GM18870 (cell line): ENCODE measurements at regions not wholly inside any gene's neighbourhood (a gene's known extent, or its start where the extent isn't known, plus 50 kb on each side); places are given as distances from the start of the nearest gene placed in this dataset.

ENCODE experiments used
- ATAC-seq: cut with Tn5 transposase; IDR thresholded peaks from one replicate; pipeline ENCODE4 v1.9.1; 2021; ENCODE audit warnings: moderate library complexity; ENCODE audit not compliant: unreplicated experiment

DNA sequence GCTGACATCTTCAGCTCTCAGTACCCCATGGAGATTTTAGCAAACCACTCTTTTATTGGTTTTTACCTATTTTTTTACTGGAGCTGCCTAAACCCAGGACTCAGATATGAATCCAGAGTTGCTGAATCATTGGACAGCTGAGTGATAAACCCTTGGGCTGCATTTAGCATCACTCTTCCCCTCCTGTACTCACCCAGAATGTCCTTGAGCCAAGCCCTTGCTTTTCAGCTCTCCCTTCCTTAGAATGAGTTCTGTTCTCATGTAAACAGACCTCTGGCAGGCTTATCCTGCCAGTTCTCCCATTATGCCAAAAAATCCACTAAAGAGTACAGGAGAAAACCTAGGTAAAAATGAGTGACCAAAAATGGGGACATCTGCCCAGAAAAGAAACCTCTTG is 200.1 kb upstream of the POU2AF2 start:
- no peak for ATAC-seq

DNA sequence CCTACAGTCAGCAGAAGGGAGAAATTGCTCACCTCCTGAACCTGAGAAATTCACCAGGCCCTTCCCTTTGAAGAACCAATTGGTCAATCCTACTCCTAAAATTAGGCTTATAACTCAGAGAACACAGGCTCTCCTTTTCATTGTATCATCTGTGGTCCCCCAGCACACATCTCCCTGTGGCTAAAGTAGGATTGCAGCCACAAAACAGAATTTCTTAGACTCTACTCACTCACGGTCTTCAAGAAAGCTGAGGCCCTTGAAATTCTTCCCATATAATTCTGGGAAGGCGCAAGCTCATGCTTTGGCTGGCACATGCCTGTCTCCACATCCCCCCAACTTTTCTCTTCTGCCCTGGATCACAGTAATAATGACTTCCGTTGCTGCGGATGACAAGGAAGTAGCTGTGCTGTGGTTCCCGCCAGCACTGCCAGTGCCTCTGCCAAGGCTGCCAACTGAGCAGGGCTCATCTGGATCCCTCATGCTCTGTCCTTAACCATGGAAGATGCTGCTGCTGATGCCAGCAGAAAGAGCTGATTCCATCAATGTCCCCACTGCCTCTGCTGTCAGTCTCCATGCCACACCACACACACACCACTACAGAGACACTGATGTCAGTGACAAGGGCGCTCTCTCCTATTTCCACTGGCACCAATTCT is 200.6 kb upstream of the POU2AF2 start:
- no peak for ATAC-seq

DNA sequence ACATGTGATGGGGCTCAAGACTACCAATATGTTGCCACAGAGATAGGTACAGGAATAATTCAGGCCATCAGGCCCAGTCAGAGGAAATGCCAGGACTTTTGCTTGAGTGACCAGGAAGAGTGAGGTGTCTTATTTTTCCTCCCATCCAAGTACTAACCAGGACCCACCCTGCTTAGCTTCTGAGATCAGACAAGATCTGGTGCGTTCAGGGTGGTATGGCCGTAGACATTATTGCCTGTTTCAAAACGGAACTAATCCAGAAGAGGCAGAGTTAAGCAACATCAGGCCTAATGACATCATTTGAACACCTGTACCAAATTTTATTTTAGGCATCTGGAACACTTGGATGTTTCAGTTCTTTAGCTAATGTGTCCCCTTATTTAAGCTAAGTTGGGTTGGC is 205.5 kb upstream of the POU2AF2 start:
- no peak for ATAC-seq

DNA sequence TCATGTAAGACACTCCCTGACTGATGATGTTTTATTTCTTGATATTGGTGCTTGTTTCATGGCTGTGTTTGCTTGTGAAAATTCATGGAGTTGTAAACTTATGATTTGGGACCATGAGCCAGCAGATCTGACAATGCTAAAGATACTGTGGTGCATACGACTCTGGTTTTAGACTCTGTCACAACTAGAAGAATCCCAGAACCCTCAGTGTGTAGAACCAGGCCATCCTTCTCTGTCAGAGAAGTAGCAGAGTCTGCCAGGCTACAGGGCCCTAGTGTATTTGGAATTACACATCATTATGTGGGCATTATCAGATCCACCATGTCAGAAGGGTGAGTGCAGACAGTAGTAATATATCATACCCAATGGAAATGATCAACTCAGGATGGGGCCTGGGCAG is 209.8 kb upstream of the POU2AF2 start:
- no peak for ATAC-seq

DNA sequence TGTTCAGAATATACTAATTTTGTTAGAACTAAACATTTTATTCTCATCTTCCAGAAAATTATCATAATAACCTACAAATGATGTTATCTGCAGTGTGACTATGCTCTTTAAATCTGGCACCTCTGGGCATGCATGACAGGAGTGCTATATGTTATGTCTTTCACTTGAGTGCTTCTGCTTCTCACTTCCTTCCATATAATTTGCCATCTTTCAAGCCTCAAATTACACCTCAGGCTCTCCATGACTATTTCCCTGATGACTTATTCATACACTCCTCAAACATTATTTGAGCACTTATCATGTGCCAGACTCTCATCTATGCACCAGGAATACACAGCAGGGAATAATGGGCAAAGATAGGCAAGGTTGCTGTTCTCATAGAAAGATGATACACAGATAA is 219.3 kb upstream of the POU2AF2 start:
- ATAC-seq = no peak

DNA sequence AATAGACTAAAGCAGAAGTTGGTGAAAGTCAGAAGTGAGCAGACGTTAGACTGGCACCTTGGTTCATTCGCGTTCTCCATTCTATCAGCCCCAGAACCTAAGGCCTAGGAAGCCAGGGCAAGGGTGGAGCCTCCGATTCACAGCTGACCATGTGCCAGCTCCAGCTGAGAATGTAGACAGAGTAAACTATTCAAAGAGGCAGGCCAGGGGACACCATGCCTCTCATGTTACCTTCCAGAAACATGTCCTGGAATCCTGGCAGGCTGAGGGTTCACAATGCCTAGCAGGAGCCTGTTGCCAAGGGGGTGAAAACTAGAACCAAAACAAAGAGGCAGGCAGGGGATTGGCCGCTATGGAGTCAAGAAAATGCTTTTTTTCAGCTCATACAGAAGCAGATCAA is 224.4 kb upstream of the POU2AF2 start:
- no peak for ATAC-seq

DNA sequence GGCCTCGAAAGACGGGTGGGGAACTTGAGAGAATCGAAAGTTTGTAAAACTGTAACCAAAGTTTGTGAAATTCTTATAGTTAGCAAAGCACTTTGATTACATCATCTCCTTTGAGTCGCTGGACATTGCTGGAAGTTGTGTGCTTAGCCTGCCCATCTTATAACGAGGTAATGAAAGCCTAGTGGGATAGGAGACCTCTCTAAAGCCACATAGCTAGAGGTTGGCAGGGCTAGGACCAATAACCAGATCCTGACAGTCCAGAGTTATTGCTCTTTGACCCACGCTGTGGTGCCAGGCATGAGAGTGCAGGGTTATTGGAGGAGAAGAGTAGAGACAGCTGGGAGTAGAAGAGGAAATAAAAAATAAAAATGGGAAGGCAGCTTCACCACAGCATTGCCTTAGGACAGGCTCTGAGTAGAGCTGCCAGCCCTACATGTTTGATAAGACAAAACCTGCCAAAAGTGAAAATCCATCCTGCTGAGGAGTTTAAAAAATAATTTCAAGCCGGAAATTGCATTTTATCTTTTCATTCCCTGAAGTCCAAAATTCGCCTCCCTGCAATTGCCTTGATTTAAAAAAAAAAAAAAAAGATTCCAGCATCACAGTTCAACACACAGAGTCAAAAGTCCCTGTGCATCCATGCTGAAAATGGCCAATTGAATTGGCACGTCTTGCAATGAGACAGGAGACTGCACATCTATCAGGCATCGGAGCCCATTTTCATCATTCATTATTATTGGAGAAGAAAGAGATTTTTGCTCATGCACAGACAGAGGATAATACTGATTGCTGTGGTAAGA is 225.5 kb upstream of the POU2AF2 start:
- no peak for ATAC-seq

DNA sequence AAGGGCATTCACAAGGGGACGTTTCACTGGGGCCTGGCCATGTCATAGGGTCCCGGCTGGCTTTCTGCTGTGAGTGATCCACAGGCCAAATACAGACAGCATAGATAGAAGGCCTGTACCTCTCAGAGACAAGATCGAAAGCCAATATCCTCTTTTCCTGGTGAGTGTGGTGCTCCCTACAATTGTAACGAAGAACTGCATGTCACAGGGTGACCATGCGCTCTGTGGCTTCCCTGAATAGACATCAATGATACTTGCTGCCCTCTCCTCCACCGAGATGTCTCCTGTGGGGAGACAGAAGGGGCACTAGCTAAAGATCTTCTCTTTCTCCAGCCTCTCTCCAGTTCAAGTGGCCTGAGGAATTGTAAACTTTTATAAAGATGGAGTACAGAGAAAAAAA is 226.1 kb upstream of the POU2AF2 start:
- no peak for ATAC-seq

DNA sequence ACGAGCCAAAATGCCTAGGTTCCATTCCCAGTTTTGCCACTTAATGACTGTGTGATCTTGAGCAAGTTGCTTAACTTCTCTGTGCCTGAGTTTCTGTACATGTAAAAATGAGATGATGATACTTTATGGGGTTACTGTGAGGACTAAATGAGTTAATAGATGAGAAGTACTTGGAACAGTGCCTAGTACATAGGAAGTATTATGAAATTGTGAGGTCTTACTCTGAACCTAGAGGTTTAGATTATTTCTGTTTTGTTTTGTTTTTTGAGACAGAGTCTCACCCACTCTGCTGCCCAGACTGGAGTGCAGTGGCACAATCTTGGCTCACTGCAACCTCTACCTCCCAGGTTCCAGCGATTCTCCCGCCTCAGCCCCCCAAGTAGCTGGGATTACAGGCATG is 227.0 kb upstream of the POU2AF2 start:
- no peak for ATAC-seq

DNA sequence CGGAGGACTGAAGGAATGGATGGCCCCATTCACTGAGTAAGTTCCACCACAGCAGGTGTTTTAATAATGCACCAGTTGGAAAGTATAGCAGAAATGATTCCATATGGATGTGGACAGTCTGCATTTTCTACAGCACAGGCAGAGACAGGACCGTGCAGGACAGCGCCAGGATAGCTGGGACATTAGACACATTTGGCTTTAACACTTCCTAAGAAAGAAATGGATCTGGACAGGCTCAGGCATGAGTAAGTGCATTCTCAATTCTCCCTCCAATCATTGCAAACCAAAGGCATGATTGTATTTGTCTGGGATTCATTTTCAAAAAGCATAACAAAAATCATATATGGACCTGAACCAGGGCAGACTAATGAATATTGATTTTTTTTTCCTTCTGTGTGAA is 233.0 kb upstream of the POU2AF2 start:
- no peak for ATAC-seq

DNA sequence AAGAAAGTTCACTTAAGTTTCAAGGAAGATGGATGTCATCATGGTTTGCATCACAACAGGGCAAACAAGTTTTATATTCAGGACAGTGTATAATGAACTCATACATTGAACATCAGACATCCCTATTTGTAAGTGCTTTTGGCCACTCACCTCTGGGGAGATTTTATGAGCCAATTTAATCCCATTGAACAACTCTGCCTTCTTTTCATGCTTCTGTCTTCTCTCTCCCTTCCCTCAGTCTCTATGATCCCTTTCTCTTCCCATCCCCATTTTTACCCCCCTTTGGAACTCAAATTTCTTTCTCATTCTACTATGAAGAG is 234.3 kb upstream of the POU2AF2 start:
- no peak for ATAC-seq

DNA sequence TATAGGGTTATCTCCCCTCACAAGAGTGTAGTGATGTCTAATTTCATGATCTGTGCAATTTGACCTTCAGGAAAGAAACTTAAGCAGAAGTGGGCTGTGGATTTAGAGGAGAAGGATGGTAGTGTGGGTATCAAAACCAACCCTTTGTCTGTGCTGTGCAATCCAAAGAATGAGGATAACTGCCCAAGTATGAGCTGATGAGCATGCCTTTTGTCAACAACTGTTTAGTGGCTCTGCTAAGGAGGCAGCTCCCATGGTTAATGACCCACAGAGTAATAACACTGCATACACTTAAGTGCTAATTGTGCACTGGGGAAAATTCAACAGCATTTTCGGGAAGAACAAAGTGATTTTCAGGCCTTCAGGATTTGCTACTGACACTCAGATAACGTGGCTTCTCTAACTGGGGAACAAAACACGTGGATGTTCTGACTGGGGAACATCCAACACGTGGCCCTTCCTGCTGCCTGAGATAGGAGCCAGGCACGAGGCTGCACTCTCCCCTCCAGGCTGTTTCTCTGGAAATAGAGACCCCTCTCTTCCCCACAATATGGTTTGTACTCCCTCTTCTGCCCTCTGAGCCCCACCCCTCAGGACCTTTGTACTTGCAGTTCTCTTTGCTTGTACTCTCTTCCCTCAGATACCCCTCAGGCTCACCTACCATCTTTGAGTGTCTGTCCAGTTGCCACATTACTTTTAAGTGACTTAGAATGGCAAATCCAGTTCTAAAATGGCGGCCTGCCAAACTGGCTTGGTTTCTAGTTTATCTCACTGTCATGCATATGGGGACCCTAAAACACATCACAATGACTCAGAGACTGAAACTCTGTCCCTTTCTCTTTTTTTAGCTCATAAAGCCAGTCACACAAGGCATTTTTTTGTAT is 234.9 kb upstream of the POU2AF2 start:
- no peak for ATAC-seq

DNA sequence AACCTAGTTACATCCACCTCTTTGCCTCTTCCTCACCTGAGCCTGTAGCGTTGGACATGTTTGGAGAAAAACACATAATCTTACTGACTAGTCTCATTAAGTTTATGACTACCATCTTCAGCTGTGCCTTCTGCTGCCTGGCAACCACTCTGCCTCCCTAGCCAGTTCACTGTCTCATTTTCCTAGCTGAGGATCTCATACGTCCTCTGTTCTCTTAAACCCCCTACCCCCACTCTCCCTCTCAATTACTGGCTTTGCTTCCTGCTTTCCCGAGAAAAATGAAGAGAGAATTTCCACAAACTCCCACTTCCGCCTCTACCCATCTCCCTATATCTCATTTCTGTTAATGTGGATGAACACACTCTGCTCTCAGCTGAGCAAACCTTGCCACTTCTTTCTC is 239.3 kb upstream of the POU2AF2 start:
- ATAC-seq = no peak

DNA sequence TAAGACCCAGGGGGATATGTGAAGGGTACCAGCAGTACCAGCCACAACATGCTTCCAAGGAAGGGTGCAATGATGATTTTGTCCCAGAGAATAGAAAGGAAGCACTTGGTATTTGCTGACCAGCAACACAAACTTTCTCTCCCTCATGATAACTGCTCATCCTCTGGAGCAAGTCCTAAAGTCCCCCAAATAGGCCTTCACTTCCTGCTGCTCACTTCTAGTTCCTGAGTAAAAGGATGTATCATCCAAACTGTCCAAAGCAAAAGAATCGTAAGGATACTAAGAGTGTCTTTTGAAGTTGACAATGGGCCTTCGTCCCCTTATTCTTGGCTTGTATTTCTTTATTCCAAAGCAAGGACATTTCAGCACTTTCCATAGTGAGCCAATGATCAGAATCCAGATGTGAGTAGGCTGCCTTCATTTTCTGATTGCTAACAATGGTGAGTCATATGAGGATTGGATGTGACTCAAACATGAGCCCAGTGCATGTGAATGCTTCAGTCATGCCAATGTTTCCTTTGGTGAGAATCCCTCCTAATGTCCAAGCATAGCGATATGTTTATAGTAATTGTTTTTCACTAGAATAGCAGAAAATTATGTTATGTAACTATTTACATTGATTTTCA is 243.4 kb upstream of the POU2AF2 start:
- no peak for ATAC-seq

DNA sequence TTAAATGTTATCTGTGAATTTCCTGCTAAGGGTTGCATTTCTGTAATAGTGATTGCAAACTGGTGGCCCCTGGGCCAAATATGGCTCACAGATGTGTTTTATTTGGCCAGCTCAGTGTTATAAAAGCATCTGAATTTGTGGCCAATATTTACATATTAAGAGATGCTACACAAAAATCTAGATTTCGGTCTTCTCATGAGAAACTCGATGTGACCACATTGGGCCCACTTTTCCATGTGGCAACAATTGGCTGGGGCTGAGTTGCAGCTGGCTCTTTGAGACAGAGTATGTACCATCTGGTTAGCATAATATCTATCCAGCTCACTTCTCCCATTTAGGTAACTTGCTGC is 244.5 kb upstream of the POU2AF2 start:
- no peak for ATAC-seq

DNA sequence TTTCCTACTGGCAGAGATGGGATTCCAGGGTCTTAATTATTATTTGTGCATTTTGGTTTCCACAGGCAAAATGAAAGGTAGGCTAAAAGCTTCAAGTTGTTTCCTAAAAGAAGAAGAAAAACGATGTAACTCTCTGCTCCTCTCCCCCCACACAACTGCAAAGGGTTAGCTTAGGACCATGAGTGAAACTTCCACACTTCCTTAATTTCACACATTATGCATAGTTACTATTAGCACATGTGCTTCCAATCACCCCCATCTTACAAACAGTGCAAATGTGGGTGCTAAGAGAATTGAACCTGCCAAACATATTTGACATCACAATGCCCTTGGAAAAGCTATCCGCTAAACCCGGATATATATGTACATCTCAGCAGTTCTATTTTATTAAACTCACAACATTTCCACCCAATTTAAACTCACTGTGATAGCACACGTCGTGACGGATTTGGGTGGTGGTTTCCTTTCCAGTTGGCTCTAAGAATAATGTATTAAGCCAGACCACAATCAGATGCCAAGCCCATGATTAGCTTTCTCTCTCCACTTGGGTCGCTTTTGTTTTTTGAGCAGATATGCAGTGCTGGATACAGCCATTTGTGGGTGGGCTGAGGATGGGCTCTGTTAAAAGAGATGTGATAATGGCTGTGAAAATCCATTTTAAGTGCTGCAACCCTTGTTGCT is 245.0 kb upstream of the POU2AF2 start:
- ATAC-seq = no peak

DNA sequence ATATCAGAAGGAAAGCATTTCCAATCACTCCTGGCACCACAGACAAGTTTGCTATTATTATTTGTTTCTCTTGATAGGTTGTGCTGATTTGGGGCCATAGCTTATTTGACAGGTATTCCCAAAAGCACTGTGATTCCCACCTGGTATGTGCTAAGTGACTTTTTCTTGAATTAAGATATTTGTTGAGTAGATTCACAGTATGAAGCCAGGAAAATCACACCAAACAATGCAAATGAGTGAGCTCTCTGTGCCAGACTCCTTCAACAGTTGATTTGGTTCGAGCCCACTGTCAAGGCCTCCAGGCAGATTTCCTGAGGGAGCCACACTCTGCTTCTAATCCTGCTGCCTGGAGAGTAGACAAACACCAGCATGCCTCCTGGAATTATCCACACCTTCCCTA is 253.0 kb upstream of the POU2AF2 start:
- ATAC-seq = no peak

DNA sequence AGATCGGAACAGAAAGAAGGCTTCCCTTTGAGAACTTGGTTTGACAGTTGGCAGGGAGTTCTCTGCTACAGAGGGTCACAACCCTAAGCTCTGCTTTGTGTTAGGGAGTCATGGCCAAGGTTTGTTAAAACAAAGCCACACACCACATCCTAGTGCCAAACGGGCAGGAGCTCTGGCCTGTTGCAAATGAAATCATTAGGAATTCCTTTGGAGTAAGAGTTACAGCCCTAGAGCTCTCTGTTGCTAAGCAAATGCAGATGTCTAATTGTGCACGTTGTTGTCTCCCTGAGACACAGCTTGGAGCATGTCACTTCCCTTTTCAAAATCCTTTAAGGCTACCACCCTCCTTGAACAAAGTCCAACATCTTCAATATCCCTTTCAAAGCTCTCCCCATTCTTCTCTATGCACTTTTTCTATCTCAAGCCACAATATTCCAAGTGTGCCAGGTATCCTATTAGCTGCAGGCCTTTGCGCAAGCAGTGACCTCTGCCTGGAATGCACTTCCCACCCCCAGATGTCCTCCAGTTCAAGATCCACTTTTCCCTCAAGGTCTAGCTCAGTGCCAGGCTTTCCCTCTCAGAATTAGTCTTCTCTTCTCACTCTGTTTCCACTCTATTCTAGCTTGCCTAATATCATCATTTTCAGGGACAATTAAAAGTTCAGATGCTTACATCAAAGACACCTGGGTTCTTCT is 253.7 kb upstream of the POU2AF2 start:
- ATAC-seq = no peak

DNA sequence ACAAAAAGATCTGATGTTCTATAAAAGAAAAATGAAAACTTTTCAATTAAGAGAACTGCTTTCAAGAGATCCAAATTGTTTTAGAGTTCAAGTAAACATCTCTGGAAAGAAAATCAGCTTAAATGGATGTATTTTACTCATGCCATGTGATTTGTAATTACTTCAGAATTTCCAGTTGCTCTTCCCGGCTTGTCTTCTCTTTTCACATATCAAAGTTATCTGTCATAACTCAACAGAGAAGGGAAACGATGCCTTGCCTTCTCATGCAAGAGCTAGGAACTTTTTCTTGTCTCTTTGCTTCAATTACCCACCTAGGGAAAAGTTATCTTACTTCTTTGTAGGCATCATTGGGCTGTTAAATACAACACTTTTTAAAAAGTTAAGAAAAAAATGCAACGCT is 255.2 kb upstream of the POU2AF2 start:
- no peak for ATAC-seq

DNA sequence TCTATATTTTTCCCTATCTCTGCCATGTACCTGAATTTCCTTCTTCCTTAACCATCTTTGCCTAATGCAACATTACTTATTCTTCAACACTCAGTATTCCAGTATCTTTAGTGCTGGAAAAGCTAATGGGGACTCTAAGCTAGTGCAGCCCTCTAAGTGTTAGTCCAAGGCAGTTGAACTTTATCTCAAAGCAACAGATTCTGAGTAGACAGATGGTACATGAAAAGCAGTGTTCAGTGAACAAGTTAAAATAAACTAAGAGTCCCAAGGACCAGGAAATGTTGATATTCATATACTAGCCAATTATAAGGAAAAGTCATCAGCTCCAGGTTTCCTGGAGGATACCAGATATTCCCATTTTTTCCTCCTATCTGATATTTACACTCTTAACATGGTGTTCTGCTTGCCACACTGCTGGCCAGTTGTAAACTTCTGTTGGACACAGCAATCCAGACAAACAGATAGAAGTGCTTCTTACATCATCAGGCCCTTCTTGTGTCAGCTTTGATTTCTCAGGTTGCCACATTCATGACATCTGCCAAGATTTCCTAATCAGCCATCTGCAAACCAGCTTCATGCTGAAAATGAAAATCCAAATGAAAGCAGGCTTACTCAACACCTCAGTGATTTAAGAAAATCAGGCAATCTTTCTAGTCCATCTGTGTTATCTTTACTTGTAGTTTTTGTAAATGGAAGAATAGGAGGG is 255.9 kb upstream of the POU2AF2 start:
- no peak for ATAC-seq
